Nephron (organoid): ENCODE measurements at regions not wholly inside any gene's neighbourhood (a gene's known extent, or its start where the extent isn't known, plus 50 kb on each side); places are given as distances from the start of the nearest gene placed in this dataset.

Experiments used
- H3K27ac Mint-ChIP-seq, 3 experiments: 2 replicates each; pipeline ENCODE4 v1.8.0; 2020; ENCODE audit warnings: mixed read lengths in 3 of 3, mild to moderate bottlenecking in 2 of 3, moderate library complexity in 1 of 3
- H3K27me3 Mint-ChIP-seq: 2 replicates; pipeline ENCODE4 v1.8.0; 2021; ENCODE audit warnings: low read depth, mild to moderate bottlenecking, moderate library complexity, mixed read lengths
- H3K36me3 Mint-ChIP-seq: 2 replicates; pipeline ENCODE4 v1.8.0; 2020; ENCODE audit warnings: low read depth, mixed read lengths
- H3K4me1 Mint-ChIP-seq: 2 replicates; pipeline ENCODE4 v1.8.0; 2020; ENCODE audit warnings: mixed read lengths
- H3K4me3 Mint-ChIP-seq, 3 experiments: 2 replicates each; pipeline ENCODE4 v1.8.0; 2020; ENCODE audit warnings: mild to moderate bottlenecking in 3 of 3, mixed read lengths in 3 of 3, moderate library complexity in 2 of 3
- H3K9me3 Mint-ChIP-seq: 2 replicates; pipeline ENCODE4 v1.8.0; 2020; ENCODE audit warnings: mixed read lengths
- TF ChIP-seq, protein P1 (sequence below), 3 experiments: fragments of 200-600 bp; sonication (generic); IDR thresholded peaks; one replicate each; pipeline ENCODE4 v1.5.0; 2021; ENCODE audit warnings: antibody characterized with exemption in 3 of 3; ENCODE audit not compliant: unreplicated experiment in 3 of 3

DNA sequence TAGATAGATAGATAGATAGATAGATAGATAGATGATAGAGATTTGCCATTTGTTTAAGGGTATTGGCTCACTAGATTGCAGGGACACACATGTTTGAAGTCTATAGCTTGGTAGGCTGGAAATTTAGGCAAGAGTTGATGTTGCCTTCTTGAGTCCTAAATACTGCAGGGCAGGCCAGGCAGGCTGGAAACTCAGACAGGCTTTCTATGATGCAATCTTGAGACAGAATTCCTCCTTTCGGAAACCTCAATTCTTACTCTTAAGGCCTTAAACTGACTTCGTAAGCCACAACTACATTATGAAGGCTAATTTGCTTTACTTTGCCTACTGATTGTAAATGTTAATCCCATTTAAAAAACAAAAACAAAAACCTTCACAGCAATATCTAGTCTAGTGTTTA is 322.9 kb upstream of the AKR1E2 start:
- no peaks in the 10 kb centered on the region for H3K36me3 Mint-ChIP-seq
- H3K4me3 Mint-ChIP-seq = no peak overlapping the region
- H3K27ac Mint-ChIP-seq = no peak overlapping the region
- no peaks in the 10 kb centered on the region for H3K27me3 Mint-ChIP-seq
- no peaks in the 10 kb centered on the region for H3K9me3 Mint-ChIP-seq
- TF ChIP-seq, protein P1, sequence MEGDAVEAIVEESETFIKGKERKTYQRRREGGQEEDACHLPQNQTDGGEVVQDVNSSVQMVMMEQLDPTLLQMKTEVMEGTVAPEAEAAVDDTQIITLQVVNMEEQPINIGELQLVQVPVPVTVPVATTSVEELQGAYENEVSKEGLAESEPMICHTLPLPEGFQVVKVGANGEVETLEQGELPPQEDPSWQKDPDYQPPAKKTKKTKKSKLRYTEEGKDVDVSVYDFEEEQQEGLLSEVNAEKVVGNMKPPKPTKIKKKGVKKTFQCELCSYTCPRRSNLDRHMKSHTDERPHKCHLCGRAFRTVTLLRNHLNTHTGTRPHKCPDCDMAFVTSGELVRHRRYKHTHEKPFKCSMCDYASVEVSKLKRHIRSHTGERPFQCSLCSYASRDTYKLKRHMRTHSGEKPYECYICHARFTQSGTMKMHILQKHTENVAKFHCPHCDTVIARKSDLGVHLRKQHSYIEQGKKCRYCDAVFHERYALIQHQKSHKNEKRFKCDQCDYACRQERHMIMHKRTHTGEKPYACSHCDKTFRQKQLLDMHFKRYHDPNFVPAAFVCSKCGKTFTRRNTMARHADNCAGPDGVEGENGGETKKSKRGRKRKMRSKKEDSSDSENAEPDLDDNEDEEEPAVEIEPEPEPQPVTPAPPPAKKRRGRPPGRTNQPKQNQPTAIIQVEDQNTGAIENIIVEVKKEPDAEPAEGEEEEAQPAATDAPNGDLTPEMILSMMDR (IDR thresholded peaks at IDR 0.05; ENCODE audit: unreplicated experiment in 3 of 3) = no peak
- peaks cover 24% of the 10 kb centered on the region for H3K4me1 Mint-ChIP-seq

DNA sequence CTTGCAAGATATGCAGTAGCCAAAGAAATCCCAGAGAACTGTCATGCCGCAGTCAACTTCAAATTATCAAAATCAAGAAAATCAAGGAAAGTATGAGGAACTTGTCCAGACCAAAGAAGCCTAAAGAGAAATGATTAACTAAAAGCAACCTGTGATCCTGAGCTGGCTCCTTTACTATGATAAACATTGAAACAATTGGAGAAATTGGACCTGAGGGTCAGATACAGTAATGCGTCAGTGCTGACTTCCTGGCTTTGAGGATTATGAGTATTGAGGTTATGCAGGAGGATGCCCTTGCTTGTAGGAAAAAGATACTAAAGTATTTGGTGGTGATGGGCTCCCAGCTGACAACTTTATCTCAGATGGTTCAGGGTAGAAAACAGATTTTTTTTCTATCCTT is 324.7 kb upstream of the AKR1E2 start:
- Mint-ChIP-seq H3K27me3 (no peaks in the 10 kb centered on the region), H3K36me3 (no peaks in the 10 kb centered on the region), H3K27ac (peak overlapping the region in 1 of 3 experiments; percentile 11), H3K4me1 (peaks cover 21% of the 10 kb centered on the region), H3K4me3 (no peak overlapping the region), H3K9me3 (no peaks in the 10 kb centered on the region)
- TF ChIP-seq, protein P1 (IDR thresholded peaks at IDR 0.05; ENCODE audit: unreplicated experiment in 3 of 3) = no peak

GRCh38 chr10:4498711-4499251 is 327.2 kb upstream of the AKR1E2 start:
- H3K9me3 Mint-ChIP-seq = no peaks in the 10 kb centered on the region
- peaks cover 21% of the 10 kb centered on the region for H3K4me1 Mint-ChIP-seq
- H3K27ac Mint-ChIP-seq = peak overlapping the region; percentile 74 to 87 (median 86)
- peak overlapping the region in 1 of 3 experiments; percentile 9 for H3K4me3 Mint-ChIP-seq
- TF ChIP-seq, protein P1 (IDR thresholded peaks at IDR 0.05; ENCODE audit: unreplicated experiment in 3 of 3) = no peak
- no peaks in the 10 kb centered on the region for H3K27me3 Mint-ChIP-seq
- H3K36me3 Mint-ChIP-seq = no peaks in the 10 kb centered on the region

DNA sequence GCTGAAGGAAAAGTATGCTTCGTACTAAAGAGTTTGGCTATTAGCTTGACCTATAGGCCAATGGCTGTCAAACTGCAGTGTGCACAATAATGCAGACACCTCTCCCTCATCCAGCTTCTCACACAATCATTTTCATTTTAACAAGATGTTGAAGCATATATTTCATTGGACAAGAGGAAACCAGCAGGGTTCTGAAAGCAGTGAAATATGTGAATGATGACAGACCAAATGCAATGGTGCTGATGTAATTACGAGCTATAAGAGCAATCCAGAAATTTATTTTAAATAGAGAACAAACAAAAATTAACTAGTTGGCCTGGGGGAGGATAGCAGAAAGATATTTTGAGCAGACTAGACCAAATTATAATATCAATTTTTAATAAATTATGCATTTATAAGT is 331.5 kb upstream of the AKR1E2 start:
- Mint-ChIP-seq H3K27ac (no peak overlapping the region), H3K4me1 (peaks cover 15% of the 10 kb centered on the region), H3K4me3 (no peak overlapping the region), H3K36me3 (no peaks in the 10 kb centered on the region), H3K9me3 (peaks cover 6% of the 10 kb centered on the region), H3K27me3 (no peaks in the 10 kb centered on the region)
- TF ChIP-seq, protein P1 (IDR thresholded peaks at IDR 0.05; ENCODE audit: unreplicated experiment in 3 of 3) = no peak

DNA sequence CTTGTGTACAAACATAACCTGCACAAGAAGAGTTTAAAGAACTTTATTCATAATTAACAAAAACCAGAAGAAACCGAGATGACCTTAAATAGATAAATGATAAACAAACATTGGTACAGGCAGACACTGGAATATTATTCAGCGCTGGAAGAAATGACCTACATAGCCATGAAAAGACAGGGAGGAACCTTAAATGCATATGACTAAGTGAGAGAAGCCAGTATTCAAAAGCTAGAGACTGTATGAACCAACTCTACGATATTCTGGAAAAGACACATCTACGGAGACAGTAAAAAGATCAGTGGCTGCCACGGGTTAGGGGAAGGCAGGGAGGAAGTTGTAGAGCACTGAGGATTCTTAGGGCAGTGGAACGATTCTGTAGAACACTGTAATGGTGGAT is 333.8 kb upstream of the AKR1E2 start:
- no peak overlapping the region for H3K27ac Mint-ChIP-seq
- no peak overlapping the region for H3K4me3 Mint-ChIP-seq
- H3K36me3 Mint-ChIP-seq = no peaks in the 10 kb centered on the region
- H3K9me3 Mint-ChIP-seq = peaks cover 6% of the 10 kb centered on the region
- no peaks in the 10 kb centered on the region for H3K4me1 Mint-ChIP-seq
- TF ChIP-seq, protein P1 (IDR thresholded peaks at IDR 0.05; ENCODE audit: unreplicated experiment in 3 of 3) = no peak
- no peaks in the 10 kb centered on the region for H3K27me3 Mint-ChIP-seq

GRCh38 chr10:4488904-4489303 is 337.1 kb upstream of the AKR1E2 start:
- H3K4me1 Mint-ChIP-seq = no peaks in the 10 kb centered on the region
- no peaks in the 10 kb centered on the region for H3K36me3 Mint-ChIP-seq
- peak overlapping the region in 1 of 3 experiments; percentile 80 for H3K27ac Mint-ChIP-seq
- no peaks in the 10 kb centered on the region for H3K27me3 Mint-ChIP-seq
- H3K4me3 Mint-ChIP-seq = no peak overlapping the region
- TF ChIP-seq, protein P1 (IDR thresholded peaks at IDR 0.05; ENCODE audit: unreplicated experiment in 3 of 3) = no peak
- H3K9me3 Mint-ChIP-seq = peaks cover 6% of the 10 kb centered on the region
